ENCODE measurements at regions not wholly inside any gene's neighbourhood (a gene's known extent, or its start where the extent isn't known, plus 50 kb on each side); places are given as distances from the start of the nearest gene placed in this dataset.

GRCh38 chr10:131445623-131446022 is 134.1 kb upstream of the TCERG1L start:
- H3K4me2 ChIP-seq (ENCODE audit: insufficient read depth, insufficient read length, low read length), result no peak overlapping the region
- Mint-ChIP-seq H3K9me3 (no peaks in the 10 kb centered on the region), H3K4me1 (peaks cover 4 to 11% of the 10 kb centered on the region in 2 experiments; a peak in 2 of 4 replicates), H3K27me3 (ENCODE audit: low read depth) (no peaks in the 10 kb centered on the region; the same call in 1 of the 2 replicates), H3K36me3 (ENCODE audit: insufficient read depth in 1 of 3, low read depth in 3 of 3) (no peaks in the 10 kb centered on the region), H3K4me3 (no peak overlapping the region), H3K27ac (no peak overlapping the region)
- no peak overlapping the region for H3T11ph ChIP-seq (ENCODE audit: low read length)
- H4K8ac ChIP-seq (replicated peaks; ENCODE audit: insufficient read length, low read depth, low read length), result no peak overlapping the region
- H4K20me1 ChIP-seq (ENCODE audit: control insufficient read depth, insufficient read depth, insufficient read length), result no peaks in the 10 kb centered on the region
- no peak overlapping the region for H2AFZ ChIP-seq (ENCODE audit: low read length)
- H2BK15ac ChIP-seq (ENCODE audit: low read depth, low read length), result no peak overlapping the region
- no peak overlapping the region for H4K91ac ChIP-seq (ENCODE audit: insufficient read length, low read depth, low read length)
- H2BK20ac ChIP-seq (ENCODE audit: low read depth, low read length, poor library complexity, severe bottlenecking), result no peak overlapping the region
- no peak overlapping the region for H2BK12ac ChIP-seq (ENCODE audit: insufficient read length, low read depth, low read length)
- no peak overlapping the region for H3K56ac ChIP-seq (ENCODE audit: insufficient read length, low read depth, low read length)
- no peaks in the 10 kb centered on the region for H3K4me1 ChIP-seq (ENCODE audit: insufficient read depth, low read length)
- no peak overlapping the region for H3K18ac ChIP-seq (ENCODE audit: insufficient read length, low read depth, low read length)
- no peaks in the 10 kb centered on the region for H3K23me2 ChIP-seq (ENCODE audit: insufficient read length, low read depth, low read length, poor library complexity, severe bottlenecking)
- H3K27ac ChIP-seq (ENCODE audit: insufficient read length, low read depth, low read length), result no peak overlapping the region
- H3K9me3 ChIP-seq (ENCODE audit: control insufficient read depth, low read depth, low read length), result no peaks in the 10 kb centered on the region
- no peak for DNase-seq
- no peak overlapping the region for H4K5ac ChIP-seq (ENCODE audit: insufficient read length, low read depth, low read length)
- no peak for TF ChIP-seq CTCF (conservative IDR thresholded peaks at IDR 0.05)
- no peaks in the 10 kb centered on the region for H3K27me3 ChIP-seq (ENCODE audit: insufficient read depth, low read length)
- no peak overlapping the region for H2BK120ac ChIP-seq (ENCODE audit: low read depth, low read length, poor library complexity, severe bottlenecking)
- no peaks in the 10 kb centered on the region for H3K79me1 ChIP-seq (ENCODE audit: insufficient read depth, low read depth, low read length, poor library complexity, severe bottlenecking)
- no peak overlapping the region for H2AK5ac ChIP-seq (ENCODE audit: insufficient read length, low read length)
- whole genome bisulfite sequencing (ENCODE audit: extremely low coverage, insufficient read length, low lambda C conversion rate), result no CpG with 5 or more reads among the region's 8 CpGs
- H3K4ac ChIP-seq (ENCODE audit: low read depth, low read length), result no peak overlapping the region
- H3K23ac ChIP-seq (ENCODE audit: insufficient read length, low read depth, low read length), result no peak overlapping the region
- no peaks in the 10 kb centered on the region for H3K79me2 ChIP-seq (ENCODE audit: insufficient read depth, low read length)
- H3K9ac ChIP-seq (ENCODE audit: extremely low read depth, insufficient read length, low read length), result no peak overlapping the region
- H3K14ac ChIP-seq (ENCODE audit: insufficient read depth, low read length), result no peak overlapping the region
- H2BK5ac ChIP-seq (ENCODE audit: insufficient read length, low read length), result no peak overlapping the region
